Ovary (tissue), 3 donors: ENCODE measurements at regions not wholly inside any gene's neighbourhood (a gene's known extent, or its start where the extent isn't known, plus 50 kb on each side); places are given as distances from the start of the nearest gene placed in this dataset.

Experiments
- POLR2A ChIP-seq: fragments of 450-650 bp; IDR thresholded peaks from one replicate; pipeline ENCODE4 v1.6.1; 2017; ENCODE audit warnings: antibody characterized with exemption, mild to moderate bottlenecking, moderate library complexity
- TF ChIP-seq, protein P1 (sequence below), 3 donors: fragments of 450-650 bp in 2 of 3; fragments of 200-600 bp in 1 of 3; IDR thresholded peaks; one replicate each; pipeline versions ENCODE4 v1.5.1 to v1.8.0; 2016 to 2022; ENCODE audit warnings: antibody characterized with exemption in 3 of 3, mild to moderate bottlenecking in 1 of 3
- donor health status: DM: no; HTN: no; CAD: no.

- TF ChIP-seq, protein P1, sequence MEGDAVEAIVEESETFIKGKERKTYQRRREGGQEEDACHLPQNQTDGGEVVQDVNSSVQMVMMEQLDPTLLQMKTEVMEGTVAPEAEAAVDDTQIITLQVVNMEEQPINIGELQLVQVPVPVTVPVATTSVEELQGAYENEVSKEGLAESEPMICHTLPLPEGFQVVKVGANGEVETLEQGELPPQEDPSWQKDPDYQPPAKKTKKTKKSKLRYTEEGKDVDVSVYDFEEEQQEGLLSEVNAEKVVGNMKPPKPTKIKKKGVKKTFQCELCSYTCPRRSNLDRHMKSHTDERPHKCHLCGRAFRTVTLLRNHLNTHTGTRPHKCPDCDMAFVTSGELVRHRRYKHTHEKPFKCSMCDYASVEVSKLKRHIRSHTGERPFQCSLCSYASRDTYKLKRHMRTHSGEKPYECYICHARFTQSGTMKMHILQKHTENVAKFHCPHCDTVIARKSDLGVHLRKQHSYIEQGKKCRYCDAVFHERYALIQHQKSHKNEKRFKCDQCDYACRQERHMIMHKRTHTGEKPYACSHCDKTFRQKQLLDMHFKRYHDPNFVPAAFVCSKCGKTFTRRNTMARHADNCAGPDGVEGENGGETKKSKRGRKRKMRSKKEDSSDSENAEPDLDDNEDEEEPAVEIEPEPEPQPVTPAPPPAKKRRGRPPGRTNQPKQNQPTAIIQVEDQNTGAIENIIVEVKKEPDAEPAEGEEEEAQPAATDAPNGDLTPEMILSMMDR (IDR thresholded peaks at IDR 0.05): no peak
- no peak for TF ChIP-seq POLR2A
These were observed 457.6 kb downstream of the UTRN start for GRCh38 chr6:144742779-144743178.
